ENCODE measurements at regions not wholly inside any gene's neighbourhood (a gene's known extent, or its start where the extent isn't known, plus 50 kb on each side); places are given as distances from the start of the nearest gene placed in this dataset.
"Not testable (repeated sequence)": the region's sequence is repeated elsewhere in the genome, so short reads cannot be mapped to it uniquely, and the experiment has no call there.

DNA sequence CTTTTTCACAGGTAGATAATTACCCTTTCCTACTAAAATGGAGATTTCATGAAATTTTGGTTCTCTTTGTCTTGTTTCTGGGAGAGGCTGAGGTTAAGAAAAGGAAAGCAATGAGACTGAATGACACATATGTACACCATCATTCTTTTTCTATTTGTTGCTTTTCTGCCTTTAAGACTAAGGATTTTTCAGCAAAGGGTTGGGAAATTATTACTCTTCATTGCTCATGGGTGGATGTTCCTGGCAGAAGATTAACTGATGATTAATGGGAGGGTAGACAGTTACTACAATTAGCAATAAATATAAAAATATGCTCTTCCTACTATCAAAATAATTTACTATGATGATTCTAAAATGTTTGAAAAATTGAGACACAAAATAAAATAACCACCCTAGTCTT, 316.5 kb upstream of the USP24 start:
- DNase-seq (ENCODE audit: low read depth): no peak

DNA sequence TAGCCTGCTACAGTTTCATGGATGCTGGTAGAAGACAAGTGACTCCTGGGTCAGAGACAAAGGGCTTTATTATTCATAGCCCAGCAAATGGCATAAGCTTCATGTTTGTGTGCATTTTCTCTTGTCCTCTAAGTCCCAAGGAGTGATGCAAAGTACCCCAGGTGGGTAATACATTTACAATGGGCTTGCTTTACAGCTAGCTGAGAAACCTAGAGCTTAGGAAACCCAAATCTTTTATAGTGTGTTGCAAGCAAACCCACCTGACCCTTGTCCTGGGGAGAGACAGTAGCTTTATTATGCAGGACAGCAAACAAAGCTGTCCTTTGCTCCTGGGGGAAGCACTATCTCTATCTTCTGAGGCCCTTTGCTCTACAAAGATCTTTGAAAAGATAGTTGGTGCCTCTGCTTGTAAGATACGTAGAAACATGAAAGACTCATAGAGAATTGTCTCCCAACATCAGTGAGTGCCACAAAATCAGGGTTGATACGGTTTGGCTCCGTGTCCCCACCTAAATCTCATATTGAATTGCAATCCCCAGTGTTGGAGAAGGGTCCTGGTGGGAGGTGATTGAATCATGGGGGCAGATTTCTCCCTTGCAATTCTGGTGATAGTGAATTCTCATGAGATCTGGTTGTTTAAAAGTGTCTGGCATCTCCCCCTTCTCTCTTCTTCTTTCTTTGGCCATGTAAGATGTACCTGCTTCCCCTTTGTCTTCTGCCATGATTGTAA, 315.8 kb upstream of the USP24 start:
- DNase-seq (ENCODE audit: low read depth): no peak

GRCh38 chr1:55529017-55529416, 313.9 kb upstream of the USP24 start:
- DNase-seq (ENCODE audit: low read depth): no peak

- DNase-seq (ENCODE audit: low read depth): no peak
Observed at GRCh38 chr1:55527831-55528230, 312.7 kb upstream of the USP24 start.

DNA sequence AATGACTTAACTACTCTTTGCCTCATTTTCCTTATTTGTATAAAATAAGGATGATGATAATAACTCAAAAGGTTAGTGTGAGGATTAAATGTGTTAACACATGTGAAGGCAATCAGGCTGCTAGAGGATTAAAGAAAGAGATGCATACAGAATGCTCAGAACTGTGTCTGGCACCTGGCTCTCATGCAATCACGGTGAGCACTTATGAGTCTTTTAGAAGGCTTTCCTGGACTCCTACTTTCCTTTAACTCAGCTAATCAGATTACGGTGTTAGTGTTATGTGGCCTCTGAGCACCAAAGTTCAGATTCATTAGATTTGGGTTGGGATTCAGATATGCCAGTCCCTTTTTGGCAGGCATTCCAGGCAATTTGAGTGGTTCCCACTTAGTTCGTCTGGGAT, 311.6 kb upstream of the USP24 start:
- DNase-seq (ENCODE audit: low read depth): no peak

GRCh38 chr1:55524006-55524405, 308.8 kb upstream of the USP24 start:
- no peak for DNase-seq (ENCODE audit: low read depth)

DNA sequence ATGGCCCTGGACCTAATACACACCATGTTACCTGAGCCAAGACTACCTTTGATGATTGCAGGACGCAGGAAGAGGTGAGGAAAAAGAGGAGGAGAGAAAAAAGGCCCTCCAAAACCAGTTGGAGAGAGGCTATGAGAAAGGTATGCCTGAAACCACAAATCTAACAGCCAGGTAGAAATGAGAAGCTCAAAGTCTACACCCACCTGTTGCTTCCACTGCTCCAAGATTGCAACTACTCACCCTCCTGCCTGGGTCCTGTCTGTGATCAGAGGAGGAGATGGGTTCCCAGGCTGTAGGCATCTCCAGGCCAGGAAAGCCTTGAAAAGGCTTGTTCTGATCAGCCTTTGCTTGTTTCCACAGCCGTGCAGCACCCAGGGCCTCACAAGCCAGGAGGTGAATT, 307.8 kb upstream of the USP24 start:
- no peak for DNase-seq (ENCODE audit: low read depth)

GRCh38 chr1:55522353-55522903, 307.3 kb upstream of the USP24 start:
- DNase-seq (ENCODE audit: low read depth): no peak

DNA sequence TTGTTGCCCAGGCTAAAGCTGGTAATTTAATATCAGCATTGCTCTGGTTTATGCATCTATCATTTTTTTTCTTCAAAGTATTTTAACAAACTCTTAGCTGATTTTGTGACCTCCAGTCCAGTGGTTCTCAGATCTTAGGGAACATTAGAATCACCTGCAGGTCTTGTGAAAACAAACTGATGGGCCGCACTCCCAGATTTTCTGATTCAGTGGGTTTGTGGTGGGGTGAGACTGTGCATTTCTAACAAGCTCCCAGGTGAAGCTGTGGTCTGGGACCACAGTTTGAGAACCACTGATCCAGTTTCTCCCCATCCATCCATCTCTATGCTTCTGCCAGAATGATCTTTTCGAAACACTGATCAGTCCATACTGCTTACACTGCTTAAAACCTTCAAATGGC, 305.7 kb upstream of the USP24 start:
- no peak for DNase-seq (ENCODE audit: low read depth)

DNA sequence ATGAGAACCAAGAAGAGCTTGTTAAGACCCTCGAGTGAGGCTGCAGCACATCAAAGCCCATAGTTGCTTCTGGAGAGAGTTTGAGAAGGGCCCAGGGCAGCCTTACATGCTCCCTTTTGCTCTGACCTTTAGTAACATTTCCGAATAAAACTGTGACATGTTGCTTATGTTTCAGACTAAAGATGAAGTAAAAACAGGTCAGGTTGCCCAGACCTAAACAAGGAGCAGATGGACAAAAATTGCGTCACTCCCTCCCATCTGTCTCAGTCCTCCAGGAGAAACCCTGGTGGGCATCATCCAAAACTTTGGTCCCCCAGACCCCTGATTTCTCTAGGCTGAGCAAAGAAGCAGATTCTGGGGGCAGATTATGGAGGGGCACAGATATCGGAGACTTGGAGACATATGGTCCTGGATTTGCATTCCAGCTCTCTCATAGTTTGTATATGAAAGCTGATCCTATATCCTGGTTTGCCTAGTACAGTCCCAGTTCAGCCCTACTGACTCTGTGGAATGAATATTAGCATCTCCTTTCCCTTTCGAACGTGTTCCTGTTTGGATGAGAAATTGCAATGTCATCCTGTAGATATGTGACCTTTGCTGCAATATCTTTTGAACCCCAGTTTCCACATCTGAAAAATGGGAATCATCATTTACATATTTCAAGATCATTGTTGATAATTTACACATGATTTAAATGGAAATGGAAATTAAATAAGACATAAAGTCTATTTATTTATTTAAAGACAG, 304.9 kb upstream of the USP24 start:
- DNase-seq (ENCODE audit: low read depth): no peak

- no peak for DNase-seq (ENCODE audit: low read depth)
Observed at GRCh38 chr1:55519276-55519675, 304.1 kb upstream of the USP24 start.

- DNase-seq (ENCODE audit: low read depth): no peak
Observed at GRCh38 chr1:55517036-55517435, 301.9 kb upstream of the USP24 start.

- not testable (repeated sequence) for DNase-seq (ENCODE audit: low read depth)
Observed at GRCh38 chr1:55514571-55514970, 299.4 kb upstream of the USP24 start.

DNA sequence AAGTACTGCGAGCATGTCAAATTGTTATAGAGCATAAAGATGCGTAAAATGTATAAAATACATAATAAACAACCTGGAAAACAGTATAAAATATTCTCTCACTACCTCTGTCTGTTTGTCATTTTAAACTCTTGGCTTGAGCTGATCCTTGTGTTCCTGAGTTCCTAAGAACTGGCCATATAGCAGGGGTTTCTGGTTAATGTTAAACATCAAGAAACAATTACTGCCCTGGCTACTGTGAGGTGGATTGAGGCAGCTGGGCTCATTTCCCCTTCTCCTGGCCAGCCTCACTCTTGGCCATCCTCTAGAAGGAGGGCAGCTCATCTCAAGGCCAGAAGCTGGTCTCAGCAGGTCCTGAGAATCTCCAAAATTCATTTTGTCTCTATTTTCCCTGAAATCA, 297.3 kb upstream of the USP24 start:
- DNase-seq (ENCODE audit: low read depth): no peak

GRCh38 chr1:55507578-55507931, 292.4 kb upstream of the USP24 start:
- no peak for DNase-seq (ENCODE audit: low read depth)

DNA sequence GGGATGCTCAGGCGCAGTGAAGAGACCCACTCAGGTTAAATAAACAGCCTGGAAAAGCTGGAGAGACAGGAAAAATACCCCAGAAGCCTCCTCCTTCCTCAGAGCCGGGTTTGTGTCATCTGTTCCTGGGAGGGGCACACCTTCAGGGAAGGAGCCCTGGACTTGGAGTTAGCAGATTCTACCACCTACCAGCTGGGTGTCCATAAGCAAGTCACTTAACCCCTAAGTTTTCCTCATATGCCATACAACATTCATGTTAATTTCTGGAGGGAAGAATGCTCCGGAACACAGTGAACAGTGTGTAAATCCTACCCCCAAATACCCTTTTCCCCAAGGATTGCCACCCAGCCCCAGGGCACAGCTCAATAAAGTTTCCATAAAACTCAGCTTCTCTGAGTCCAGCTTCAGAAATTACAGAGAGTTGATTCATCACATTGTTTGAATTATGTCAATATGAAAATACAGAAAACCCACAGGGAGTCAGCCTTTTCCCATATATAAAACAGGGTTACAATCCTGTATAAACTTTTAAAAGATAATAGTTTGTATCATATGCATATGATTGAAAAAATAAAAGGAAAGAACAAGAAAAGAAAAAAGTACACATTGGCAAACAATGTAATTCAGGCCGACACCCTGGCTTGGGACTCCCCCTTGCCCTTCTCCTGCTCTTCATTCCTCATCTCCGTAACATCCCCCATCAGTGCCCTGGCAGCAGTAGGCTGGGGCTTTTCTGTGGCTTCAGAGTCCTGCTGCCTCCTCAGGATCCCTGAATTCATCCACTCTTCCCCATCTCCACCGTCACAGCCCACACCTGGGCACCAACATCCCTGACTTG, 291.8 kb upstream of the USP24 start:
- DNase-seq (ENCODE audit: low read depth): no peak

- no peak for DNase-seq (ENCODE audit: low read depth)
Observed at GRCh38 chr1:55505326-55505725, 290.2 kb upstream of the USP24 start.

DNA sequence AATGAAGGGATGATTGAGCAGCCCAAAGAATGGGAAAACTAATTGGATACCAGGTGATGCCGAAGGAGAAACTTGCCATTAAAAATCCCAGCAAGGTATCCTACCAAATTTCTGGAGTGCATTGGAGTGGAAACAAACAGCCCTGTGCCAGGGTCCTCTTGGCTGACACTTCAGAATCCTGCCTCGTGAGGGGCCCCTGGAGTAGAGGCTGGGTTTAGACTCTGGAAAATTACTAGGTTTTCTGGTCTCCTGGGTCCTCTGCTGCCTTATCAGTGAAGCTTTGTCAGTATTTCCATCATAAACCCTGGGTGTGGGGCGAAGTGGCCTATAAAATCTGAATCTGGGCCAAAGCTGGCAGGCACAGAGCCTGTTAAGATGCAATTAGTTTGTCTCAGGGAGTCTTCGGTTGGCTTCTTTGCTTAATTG, 289.2 kb upstream of the USP24 start:
- no peak for DNase-seq (ENCODE audit: low read depth)

DNA sequence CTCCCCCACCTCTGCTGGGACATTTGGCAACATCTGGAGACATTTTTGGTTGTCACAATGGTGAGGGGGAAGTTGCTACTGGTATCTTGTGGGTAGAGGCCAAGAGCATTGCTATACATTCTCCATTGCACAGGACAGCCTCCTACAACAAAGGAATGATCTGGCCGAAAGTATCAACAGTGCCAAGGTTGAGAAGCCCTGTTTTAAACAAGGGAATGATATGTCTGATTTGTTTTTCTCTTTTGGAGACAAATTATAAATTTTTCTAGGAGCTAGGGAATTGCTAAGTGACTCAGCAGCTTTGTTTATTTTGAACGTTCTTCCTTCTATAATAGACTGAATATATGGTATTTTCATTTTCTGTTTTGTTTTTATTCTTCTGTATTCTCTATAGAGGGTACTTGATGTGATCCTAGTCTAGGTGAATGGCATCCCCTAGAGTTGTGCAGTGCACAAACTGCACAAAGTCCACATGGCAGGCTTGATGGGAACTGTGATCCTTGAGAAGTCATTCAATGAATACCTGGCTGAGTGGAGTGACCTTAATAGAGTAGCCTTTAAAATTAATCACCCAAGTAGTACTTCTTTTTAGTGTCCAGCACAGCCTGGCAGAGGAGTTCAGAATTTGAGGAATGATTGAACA, 288.6 kb upstream of the USP24 start:
- no peak for DNase-seq (ENCODE audit: low read depth)

DNA sequence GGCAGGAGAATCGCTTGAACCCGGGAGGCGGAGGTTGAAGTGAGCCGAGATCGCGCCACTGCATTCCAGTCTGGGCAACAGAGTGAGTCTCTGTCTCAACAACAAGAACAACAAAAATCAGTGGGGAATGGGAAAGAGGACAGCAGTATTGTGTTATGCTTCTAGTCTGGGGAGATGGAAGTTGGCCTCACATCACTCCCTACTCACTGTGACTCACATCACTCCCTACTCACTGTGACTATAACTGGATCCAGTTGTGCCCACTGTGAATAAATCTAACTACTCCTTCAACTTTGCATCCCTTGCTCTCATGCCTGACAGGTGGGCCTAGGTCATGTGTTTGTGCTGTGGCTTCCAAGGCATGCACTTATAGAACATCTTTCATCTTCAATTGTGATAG, 285.4 kb upstream of the USP24 start:
- no peak for DNase-seq (ENCODE audit: low read depth)

- no peak for DNase-seq (ENCODE audit: low read depth)
Observed at GRCh38 chr1:55490547-55490946, 275.4 kb upstream of the USP24 start.

- DNase-seq (ENCODE audit: low read depth): no peak
Observed at GRCh38 chr1:55484173-55484572, 269.0 kb upstream of the USP24 start.
